HG02759 (cell line): ENCODE measurements at regions not wholly inside any gene's neighbourhood (a gene's known extent, or its start where the extent isn't known, plus 50 kb on each side); places are given as distances from the start of the nearest gene placed in this dataset.

Source experiments
- ATAC-seq: cut with Tn5 transposase; IDR thresholded peaks from one replicate; pipeline ENCODE4 v1.9.1; 2021; ENCODE audit warnings: mild to moderate bottlenecking, moderate library complexity; ENCODE audit not compliant: unreplicated experiment

- ATAC-seq: no peak
Observed at GRCh38 chr17:33628500-33629346, 335.6 kb upstream of the ASIC2 start.

GRCh38 chr17:33633446-33633845 is 340.4 kb upstream of the ASIC2 start:
- ATAC-seq: no peak

- no peak for ATAC-seq
Observed at GRCh38 chr17:33637534-33637933, 344.4 kb upstream of the ASIC2 start.

- ATAC-seq: no peak
Observed at GRCh38 chr17:33639103-33639880, 346.2 kb upstream of the ASIC2 start.

GRCh38 chr17:33640629-33641028 is 347.5 kb upstream of the ASIC2 start:
- ATAC-seq: no peak

DNA sequence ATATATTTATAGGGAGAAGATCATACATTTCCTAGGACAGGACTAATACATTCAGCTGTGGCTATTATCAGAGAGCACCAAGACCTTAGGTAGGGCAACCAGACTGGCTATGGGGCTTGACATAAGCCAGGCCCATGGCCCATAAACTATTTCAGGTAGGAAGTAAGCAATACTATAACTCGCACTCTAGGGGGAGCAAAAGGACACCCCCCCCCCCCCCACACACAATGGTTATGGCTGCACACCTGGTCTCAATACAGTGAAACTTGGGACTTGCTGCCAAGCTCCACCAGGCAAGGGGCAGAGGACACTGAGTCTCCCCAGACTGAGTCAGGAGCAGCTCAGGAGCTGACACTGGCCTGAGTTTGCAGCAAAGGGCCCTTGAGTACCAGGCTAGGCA is 348.9 kb upstream of the ASIC2 start:
- ATAC-seq: no peak

GRCh38 chr17:33647956-33648355 is 354.9 kb upstream of the ASIC2 start:
- ATAC-seq: no peak

- ATAC-seq: no peak
Observed at GRCh38 chr17:33650304-33650703, 357.2 kb upstream of the ASIC2 start.

GRCh38 chr17:33651686-33652085 is 358.6 kb upstream of the ASIC2 start:
- ATAC-seq: no peak

DNA sequence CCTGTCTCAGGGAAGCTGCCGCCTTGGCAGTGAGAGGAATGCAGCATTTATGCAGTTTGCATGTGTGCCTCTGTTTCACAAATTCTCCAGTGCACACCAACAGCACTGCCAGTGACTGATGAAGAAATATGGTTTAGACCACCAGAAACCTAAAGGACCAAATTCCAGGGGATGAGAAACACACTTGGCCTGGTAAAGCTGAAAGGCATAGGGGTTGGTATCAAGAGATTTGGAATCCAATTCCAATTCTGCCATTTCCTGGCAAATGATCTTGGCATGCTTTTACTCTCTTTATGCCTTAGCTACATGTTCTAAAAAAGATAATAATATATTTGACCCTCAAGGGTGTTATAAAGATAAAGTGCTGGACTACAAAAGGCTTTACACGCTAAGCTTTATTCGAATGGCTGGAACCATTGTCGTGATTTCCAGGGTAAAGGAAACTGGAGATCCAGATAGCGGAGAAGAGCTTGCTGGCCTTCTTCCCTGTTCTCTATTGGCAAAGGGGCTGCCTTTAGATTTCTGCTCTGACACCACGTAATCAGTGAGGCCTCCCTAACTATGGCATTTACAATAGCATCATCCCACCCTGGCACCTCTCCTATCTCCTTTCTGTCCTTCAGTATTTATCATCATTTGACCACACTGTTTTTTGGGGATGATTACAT is 359.8 kb upstream of the ASIC2 start:
- no peak for ATAC-seq

GRCh38 chr17:33653399-33653788 is 360.3 kb upstream of the ASIC2 start:
- ATAC-seq: no peak

- ATAC-seq: no peak
Observed at GRCh38 chr17:33657181-33657580, 364.1 kb upstream of the ASIC2 start.

DNA sequence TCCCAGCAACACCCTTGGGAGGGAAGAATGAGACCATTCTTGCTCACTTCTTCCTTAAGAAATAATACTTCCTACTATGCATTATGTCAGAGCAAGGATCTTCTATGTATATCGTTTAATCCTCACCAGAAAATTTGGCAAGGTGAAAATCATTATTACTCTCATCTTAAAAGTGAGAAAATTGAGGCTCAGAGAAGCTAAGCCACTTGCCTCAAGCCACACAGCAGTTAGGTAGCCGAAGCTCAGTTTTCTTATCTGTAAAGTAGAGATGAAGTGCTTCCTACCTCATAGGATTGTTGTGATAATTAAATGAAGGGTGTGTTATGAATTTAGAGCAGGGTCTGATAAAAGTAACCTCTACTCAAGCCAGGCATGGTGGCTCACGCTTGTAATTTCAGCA is 368.9 kb upstream of the ASIC2 start:
- no peak for ATAC-seq

- ATAC-seq: no peak
Observed at GRCh38 chr17:33664116-33664840, 371.2 kb upstream of the ASIC2 start.

GRCh38 chr17:33667052-33667509 is 374.0 kb upstream of the ASIC2 start:
- peak; percentile 77 for ATAC-seq

DNA sequence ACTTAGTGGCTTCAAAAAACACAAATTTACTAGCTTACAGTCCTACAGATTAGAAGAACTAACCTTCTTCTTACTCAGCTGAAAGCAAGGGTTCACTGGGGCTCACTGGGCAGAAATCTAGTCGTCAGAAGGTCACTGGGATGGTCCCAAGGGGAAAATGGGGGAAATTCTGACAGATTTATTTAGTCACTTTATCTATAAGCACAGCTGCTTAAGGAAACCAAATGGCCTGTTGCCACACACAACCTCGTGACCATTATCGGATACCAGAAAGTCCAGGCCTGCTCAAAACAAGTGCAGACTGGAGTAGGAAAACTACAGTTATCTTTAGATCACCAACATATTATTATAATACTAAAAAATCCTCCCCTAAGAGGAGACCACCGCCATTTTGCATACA is 374.6 kb upstream of the ASIC2 start:
- ATAC-seq: peak; percentile 11

GRCh38 chr17:33668516-33668915 is 375.4 kb upstream of the ASIC2 start:
- ATAC-seq: no peak

GRCh38 chr17:33671491-33671890 is 378.4 kb upstream of the ASIC2 start:
- no peak for ATAC-seq

- peak; percentile 53 for ATAC-seq
Observed at GRCh38 chr17:33674685-33675084, 381.6 kb upstream of the ASIC2 start.

DNA sequence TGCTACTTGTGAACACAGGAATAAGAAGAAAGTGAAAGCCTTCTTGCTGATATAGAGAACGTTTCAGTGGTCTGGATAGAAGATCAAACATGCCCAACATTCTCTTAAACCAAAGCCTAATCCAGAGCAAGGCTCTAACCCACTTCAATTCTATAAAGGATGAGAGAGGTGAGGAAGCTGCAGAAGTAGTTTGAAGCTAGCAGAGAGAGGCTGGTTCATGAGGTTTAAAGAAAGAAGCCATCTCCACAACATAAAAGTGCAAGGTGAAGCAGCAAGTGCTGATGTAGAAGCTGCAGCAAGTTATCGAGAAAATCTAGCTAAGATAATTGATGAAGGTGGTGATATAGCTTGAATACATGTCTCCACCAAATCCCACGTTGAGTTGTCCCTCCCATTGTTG is 383.3 kb upstream of the ASIC2 start:
- no peak for ATAC-seq

DNA sequence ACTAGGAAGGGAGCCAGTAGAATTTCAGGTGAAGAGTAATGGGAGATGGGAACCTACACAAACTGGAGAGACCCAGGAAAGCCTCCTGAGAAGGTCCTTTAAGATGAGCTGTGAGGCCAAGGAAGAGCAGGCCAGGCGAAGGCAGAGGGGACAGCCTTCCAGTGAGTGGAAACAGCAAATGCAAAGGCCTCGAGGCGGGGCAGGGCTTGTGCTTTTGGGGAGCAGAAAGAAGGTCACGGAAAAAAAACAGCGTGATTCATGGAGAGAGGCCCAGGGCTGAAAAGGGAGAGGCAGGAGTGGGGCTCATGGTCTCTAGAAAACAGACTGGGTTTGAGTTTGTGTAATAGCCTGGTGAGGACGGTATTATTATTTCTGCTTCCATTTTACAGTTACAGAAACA is 386.5 kb upstream of the ASIC2 start:
- ATAC-seq: no peak
